ENCODE measurements at regions not wholly inside any gene's neighbourhood (a gene's known extent, or its start where the extent isn't known, plus 50 kb on each side); places are given as distances from the start of the nearest gene placed in this dataset.

GRCh38 chr14:95409477-95410272 is 90.0 kb upstream of the CLMN start:
- no peak for DNase-seq

- DNase-seq: no peak
Measured at GRCh38 chr14:95408731-95409476, 89.2 kb upstream of the CLMN start.

- DNase-seq: no peak
Measured at GRCh38 chr14:95407354-95407753, 87.6 kb upstream of the CLMN start.

- no peak for DNase-seq
Measured at GRCh38 chr14:95406756-95407277, 87.1 kb upstream of the CLMN start.

- no peak for DNase-seq
Measured at GRCh38 chr14:95404583-95404982, 84.9 kb upstream of the CLMN start.

- no peak for DNase-seq
Measured at GRCh38 chr14:95402578-95402977, 82.9 kb upstream of the CLMN start.

GRCh38 chr14:95402176-95402575 is 82.5 kb upstream of the CLMN start:
- no peak for DNase-seq

- DNase-seq: no peak
Measured at GRCh38 chr14:95398630-95399547, 79.2 kb upstream of the CLMN start.

- no peak for DNase-seq
Measured at GRCh38 chr14:95397325-95397724, 77.6 kb upstream of the CLMN start.

- no peak for DNase-seq
Measured at GRCh38 chr14:95396221-95396620, 76.5 kb upstream of the CLMN start.

GRCh38 chr14:95395098-95395737 is 75.5 kb upstream of the CLMN start:
- DNase-seq: no peak

- DNase-seq: no peak
Measured at GRCh38 chr14:95394297-95395097, 74.8 kb upstream of the CLMN start.

- no peak for DNase-seq
Measured at GRCh38 chr14:95392841-95393240, 73.1 kb upstream of the CLMN start.

GRCh38 chr14:95391331-95391730 is 71.6 kb upstream of the CLMN start:
- DNase-seq: no peak

- DNase-seq: no peak
Measured at GRCh38 chr14:95389471-95390011, 69.8 kb upstream of the CLMN start.

- DNase-seq: no peak
Measured at GRCh38 chr14:95388699-95389098, 69.0 kb upstream of the CLMN start.

GRCh38 chr14:95387826-95388445 is 68.2 kb upstream of the CLMN start:
- no peak for DNase-seq

- no peak for DNase-seq
Measured at GRCh38 chr14:95386536-95387095, 66.9 kb upstream of the CLMN start.

- no peak for DNase-seq
Measured at GRCh38 chr14:95385701-95386100, 66.0 kb upstream of the CLMN start.

GRCh38 chr14:95382747-95383146 is 63.0 kb upstream of the CLMN start:
- DNase-seq: no peak

- DNase-seq: no peak
Measured at GRCh38 chr14:95381726-95382125, 62.0 kb upstream of the CLMN start.
